ENCODE measurements at regions not wholly inside any gene's neighbourhood (a gene's known extent, or its start where the extent isn't known, plus 50 kb on each side); places are given as distances from the start of the nearest gene placed in this dataset.

DNA sequence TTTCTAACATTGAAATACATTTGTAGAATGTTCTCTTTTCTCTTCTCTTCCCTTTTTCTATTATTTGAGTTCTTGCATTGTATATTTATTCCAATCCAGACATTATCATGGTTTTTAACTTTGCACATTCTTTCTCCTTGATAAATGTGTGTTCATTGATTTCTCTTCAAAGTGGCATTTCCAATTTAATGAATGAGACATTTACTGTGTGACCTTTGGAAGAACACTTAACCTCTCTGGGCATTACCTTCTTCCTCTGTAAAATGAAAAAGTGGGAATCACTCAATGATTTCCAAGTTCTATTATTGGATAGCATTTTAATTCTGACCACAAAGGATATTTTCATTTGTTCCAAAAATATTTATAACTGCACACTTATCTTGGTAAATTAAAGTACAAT is 1095.8 kb downstream of the GALC start:
- TF ChIP-seq POLR2A (IDR thresholded peaks at IDR 0.05), result no peak
- no peaks in the 10 kb centered on the region for H3K27me3 ChIP-seq
- no peak overlapping the region for H3K4me3 ChIP-seq
- DNase-seq, result no peak
- no peaks in the 10 kb centered on the region for H3K36me3 ChIP-seq
- no peaks in the 10 kb centered on the region for H3K4me1 ChIP-seq
- H3K9me3 ChIP-seq, result no peaks in the 10 kb centered on the region
- intact Hi-C loops (cut with DNase I), result no loop called here
- H3K27ac ChIP-seq, result no peak overlapping the region

DNA sequence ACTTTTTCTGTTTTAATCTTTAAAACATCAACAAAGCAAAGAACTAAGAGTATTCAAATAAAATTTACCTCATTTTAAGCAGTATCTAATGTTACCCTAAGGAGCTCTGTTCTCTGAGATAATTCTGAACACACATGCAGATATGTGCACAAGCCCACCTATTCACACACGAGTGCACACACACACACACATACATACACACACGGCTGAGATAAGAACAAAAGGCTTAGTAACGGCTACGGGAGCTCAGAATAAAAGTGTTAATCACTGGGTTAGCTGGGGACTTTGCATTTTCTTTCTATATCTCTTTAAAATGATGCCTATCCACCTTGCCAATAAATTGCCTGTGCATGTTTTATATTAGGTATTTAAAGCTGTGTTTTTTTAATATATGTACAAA is 1096.3 kb downstream of the GALC start:
- TF ChIP-seq, protein P1, sequence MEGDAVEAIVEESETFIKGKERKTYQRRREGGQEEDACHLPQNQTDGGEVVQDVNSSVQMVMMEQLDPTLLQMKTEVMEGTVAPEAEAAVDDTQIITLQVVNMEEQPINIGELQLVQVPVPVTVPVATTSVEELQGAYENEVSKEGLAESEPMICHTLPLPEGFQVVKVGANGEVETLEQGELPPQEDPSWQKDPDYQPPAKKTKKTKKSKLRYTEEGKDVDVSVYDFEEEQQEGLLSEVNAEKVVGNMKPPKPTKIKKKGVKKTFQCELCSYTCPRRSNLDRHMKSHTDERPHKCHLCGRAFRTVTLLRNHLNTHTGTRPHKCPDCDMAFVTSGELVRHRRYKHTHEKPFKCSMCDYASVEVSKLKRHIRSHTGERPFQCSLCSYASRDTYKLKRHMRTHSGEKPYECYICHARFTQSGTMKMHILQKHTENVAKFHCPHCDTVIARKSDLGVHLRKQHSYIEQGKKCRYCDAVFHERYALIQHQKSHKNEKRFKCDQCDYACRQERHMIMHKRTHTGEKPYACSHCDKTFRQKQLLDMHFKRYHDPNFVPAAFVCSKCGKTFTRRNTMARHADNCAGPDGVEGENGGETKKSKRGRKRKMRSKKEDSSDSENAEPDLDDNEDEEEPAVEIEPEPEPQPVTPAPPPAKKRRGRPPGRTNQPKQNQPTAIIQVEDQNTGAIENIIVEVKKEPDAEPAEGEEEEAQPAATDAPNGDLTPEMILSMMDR (IDR thresholded peaks at IDR 0.05), result no peak
- TF ChIP-seq POLR2A (IDR thresholded peaks at IDR 0.05), result no peak
- no peak for DNase-seq
- Histone ChIP-seq H3K27ac (no peak overlapping the region), H3K4me3 (no peak overlapping the region), H3K9me3 (no peaks in the 10 kb centered on the region), H3K4me1 (no peaks in the 10 kb centered on the region), H3K36me3 (no peaks in the 10 kb centered on the region), H3K27me3 (no peaks in the 10 kb centered on the region)
- intact Hi-C loops (cut with DNase I), result no loop called here
- WGBS, 2 donors, result 41 to 63% methylated on average over 4 of the region's 4 CpGs

DNA sequence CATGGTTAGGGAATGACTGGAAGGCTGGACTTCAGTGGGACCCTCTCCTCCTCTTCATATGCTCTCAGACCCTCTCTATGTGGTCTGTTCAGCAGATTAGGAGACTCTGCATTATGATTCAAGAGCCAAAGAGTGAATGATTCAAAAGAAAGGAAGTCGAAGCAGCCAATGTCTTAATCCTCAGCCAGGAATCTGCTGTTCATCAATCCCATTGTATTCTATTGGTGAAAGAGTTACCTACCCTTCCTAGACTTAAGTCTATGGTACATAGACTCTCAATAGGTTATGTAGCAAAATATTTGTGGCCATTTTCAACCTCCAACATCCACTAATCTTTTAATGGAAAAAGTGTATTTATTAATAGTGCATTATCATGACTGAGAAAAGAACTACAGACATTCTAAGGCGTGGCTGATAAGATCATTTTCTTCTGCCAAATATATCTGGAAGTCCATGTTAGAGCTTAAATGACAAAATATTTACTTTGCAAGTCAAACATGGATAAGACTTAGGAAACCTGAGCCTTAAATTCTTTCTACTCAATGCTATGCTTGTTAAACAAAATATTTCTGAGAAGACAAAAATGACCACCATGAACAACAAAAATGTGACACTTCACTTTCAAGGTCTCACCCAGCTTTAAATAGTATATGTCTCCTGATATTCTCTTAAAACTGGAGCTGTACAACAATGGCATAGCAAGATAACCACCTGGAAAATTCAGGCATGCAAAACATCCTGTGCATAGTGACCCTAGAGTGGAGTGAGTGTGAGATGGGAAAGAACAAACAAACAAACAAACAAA is 1100.6 kb downstream of the GALC start:
- Histone ChIP-seq H3K27me3 (no peaks in the 10 kb centered on the region), H3K4me1 (no peaks in the 10 kb centered on the region), H3K36me3 (no peaks in the 10 kb centered on the region), H3K9me3 (no peaks in the 10 kb centered on the region), H3K27ac (no peak overlapping the region), H3K4me3 (no peak overlapping the region)
- DNase-seq, result no peak
- WGBS, 2 donors, result 17 to 18% methylated on average over 2 of the region's 2 CpGs
- intact Hi-C loops (cut with DNase I), result no loop called here
- TF ChIP-seq, protein P1 (IDR thresholded peaks at IDR 0.05), result no peak
- no peak for TF ChIP-seq POLR2A (IDR thresholded peaks at IDR 0.05)

DNA sequence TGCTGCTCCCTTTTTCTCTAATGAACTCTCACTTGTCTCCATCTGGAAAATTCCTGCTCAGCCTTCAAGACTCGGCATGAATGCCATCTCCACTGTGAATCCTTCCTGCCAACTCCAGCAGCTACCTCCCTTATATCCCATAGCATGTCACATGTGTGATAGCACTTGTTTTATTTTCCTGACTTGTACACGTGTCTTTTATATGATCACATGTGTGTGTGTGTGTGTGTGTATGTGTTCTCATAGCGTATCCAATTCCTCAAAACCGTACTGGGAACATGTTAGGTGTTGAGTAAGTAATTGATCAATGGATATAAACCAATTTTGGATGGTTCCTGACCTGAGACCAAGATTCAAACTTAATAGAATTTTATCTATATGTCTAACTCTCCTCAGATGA is 1107.7 kb downstream of the GALC start:
- peaks cover 0 to 3% (median 0%) of the 10 kb centered on the region in 3 donors for H3K9me3 ChIP-seq
- no peaks in the 10 kb centered on the region for H3K4me1 ChIP-seq
- intact Hi-C loops (cut with DNase I), result no loop called here
- WGBS, 2 donors, result 68 to 74% methylated on average over 4 of the region's 4 CpGs
- DNase-seq, result no peak
- no peak overlapping the region for H3K27ac ChIP-seq
- no peaks in the 10 kb centered on the region for H3K27me3 ChIP-seq
- H3K4me3 ChIP-seq, result no peak overlapping the region
- H3K36me3 ChIP-seq, result no peaks in the 10 kb centered on the region
- no peak for TF ChIP-seq POLR2A (IDR thresholded peaks at IDR 0.05)
- TF ChIP-seq, protein P1 (IDR thresholded peaks at IDR 0.05), result no peak

DNA sequence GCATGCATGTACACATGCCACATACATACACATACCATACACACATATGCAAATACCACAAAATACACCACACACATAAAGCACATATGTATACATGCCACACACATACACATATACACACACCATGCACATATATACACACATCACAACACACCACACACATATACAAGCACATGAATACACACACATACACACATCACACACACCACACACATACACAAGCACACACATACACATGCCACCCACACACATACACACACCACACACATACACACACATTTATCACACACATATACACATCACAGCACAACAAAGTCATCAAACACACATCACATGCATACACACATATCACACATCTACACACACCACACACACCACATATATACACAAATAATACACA is 1108.5 kb downstream of the GALC start:
- intact Hi-C loops (cut with DNase I), result no loop called here
- TF ChIP-seq, protein P1 (IDR thresholded peaks at IDR 0.05), result no peak
- no peak for TF ChIP-seq POLR2A (IDR thresholded peaks at IDR 0.05)
- no peaks in the 10 kb centered on the region for H3K27me3 ChIP-seq
- no peaks in the 10 kb centered on the region for H3K4me1 ChIP-seq
- DNase-seq, result no peak
- peaks cover 0 to 3% (median 0%) of the 10 kb centered on the region in 3 donors for H3K9me3 ChIP-seq
- no peaks in the 10 kb centered on the region for H3K36me3 ChIP-seq
- no peak overlapping the region for H3K4me3 ChIP-seq
- H3K27ac ChIP-seq, result no peak overlapping the region

DNA sequence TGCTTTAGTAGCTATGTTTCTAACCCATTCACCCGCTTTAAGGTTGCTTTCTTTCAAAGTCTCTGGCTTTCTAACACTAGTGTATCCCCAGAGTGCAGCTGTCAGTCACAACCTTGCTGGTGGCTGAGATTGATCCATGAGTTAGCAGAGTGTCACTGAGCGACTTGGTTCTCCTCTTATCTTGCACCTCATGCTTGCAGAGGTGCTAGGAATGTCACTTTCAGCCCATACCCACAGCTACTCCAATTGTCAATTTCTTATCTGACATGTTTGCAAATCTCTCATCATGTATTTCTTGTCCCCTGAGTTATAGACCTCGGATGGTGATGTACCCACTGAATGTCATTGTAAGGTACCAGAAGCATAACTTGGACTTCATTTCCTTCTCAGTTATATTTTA is 1110.2 kb downstream of the GALC start:
- Histone ChIP-seq H3K36me3 (no peaks in the 10 kb centered on the region), H3K27ac (no peak overlapping the region), H3K4me3 (no peak overlapping the region), H3K9me3 (peaks cover 0 to 3% (median 0%) of the 10 kb centered on the region in 3 donors), H3K27me3 (no peaks in the 10 kb centered on the region), H3K4me1 (no peaks in the 10 kb centered on the region)
- TF ChIP-seq, protein P1 (IDR thresholded peaks at IDR 0.05), result no peak
- TF ChIP-seq POLR2A (IDR thresholded peaks at IDR 0.05), result no peak
- WGBS, 2 donors, result 36 to 44% methylated on average over 3 of the region's 3 CpGs
- no peak for DNase-seq
- intact Hi-C loops (cut with DNase I), result no loop called here

All from esophagus squamous epithelium (tissue), 5 donors.